NT2/D1 (cell line): ENCODE measurements at regions not wholly inside any gene's neighbourhood (a gene's known extent, or its start where the extent isn't known, plus 50 kb on each side); places are given as distances from the start of the nearest gene placed in this dataset.

Source experiments
- YY1 ChIP-seq: IDR thresholded peaks from 2 replicates; pipeline ENCODE4 v1.6.1; 2011; ENCODE audit not compliant: insufficient read length, insufficient read depth
- ZNF274 ChIP-seq: IDR thresholded peaks from 2 replicates; pipeline ENCODE4 v1.6.1; 2011; ENCODE audit warnings: mild to moderate bottlenecking, low read depth, low read length

DNA sequence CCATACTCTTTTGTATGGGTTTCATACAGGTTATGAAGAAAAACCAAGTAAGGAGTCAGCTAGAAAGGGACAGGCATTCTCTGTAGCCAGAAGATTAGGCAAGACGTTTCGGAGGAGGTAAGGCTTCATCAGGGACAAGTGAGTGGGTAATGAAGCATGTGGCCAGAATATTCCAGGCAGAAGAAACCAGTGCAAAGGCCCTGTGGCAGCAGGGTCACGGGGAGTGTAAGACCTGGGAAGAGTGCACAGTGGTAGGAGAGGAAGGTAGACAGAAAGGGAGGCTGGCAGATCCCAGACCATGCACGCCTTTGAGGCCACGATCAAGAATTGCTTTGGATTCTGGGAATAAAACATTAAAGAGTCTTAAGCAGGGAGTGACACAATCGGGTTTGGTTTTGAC, 177.6 kb downstream of the MIAT start:
- TF ChIP-seq YY1 = no peak
- TF ChIP-seq ZNF274 = no peak
